ENCODE measurements at regions not wholly inside any gene's neighbourhood (a gene's known extent, or its start where the extent isn't known, plus 50 kb on each side); places are given as distances from the start of the nearest gene placed in this dataset.

DNA sequence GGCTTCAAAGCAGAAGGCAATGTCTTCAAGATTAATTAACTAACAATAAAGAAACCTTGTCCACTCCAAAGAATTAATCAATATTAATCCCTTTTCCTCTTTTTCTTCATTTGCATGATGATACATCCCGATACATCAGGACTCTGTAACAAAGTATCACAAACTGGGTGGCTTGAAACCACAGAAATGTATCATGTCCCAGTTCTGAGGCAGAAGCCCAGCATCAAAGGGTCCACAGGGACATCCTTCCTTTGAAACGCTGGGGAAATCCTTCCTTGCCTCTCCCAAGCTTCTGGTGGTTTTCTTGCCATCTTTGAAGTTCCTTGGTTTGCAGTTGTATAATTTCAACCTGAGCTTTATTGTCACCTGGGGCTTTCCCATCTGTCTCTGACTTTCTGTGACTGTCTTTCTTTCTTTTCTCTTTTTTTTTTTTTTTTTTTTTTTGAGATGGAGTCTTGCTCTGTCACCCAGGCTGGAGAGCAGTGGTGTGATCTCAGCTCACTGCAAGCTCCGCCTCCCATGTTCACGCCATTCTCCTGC is 210.2 kb upstream of the ADARB2 start:
- Histone ChIP-seq H3K36me3 (ENCODE audit: low read depth, low read length) (no peaks in the 10 kb centered on the region), H3K27me3 (ENCODE audit: low read length) (no peaks in the 10 kb centered on the region), H3K9me3 (ENCODE audit: low read length) (no peaks in the 10 kb centered on the region), H3K27ac (ENCODE audit: low read length) (no peak overlapping the region), H3F3A (ENCODE audit: low read length, unreplicated experiment) (no peaks in the 10 kb centered on the region), H3K79me2 (ENCODE audit: low read length) (no peaks in the 10 kb centered on the region), H2AFZ (ENCODE audit: low read length) (no peak overlapping the region), H3K9ac (ENCODE audit: low read length) (no peak overlapping the region), H3K4me1 (ENCODE audit: insufficient read depth, low read length) (no peaks in the 10 kb centered on the region), H3K9me2 (replicated peaks; ENCODE audit: low read length) (no peaks in the 10 kb centered on the region), H3K4me2 (ENCODE audit: low read length) (no peak overlapping the region), H4K20me1 (ENCODE audit: low read length) (no peaks in the 10 kb centered on the region), H3K4me3 (ENCODE audit: low read length) (no peak overlapping the region)
- no TSS peak for BruUV-seq (replicated peaks)
- ATAC-seq: no peak
- no peak for DNase-seq
- intact Hi-C loops (cut with micrococcal nuclease): no loop called here
- POLR2A ChIA-PET (ENCODE audit: unreplicated experiment): no interaction called here
- no peak for TF ChIP-seq EZH2 (IDR thresholded peaks at IDR 0.05; ENCODE audit: low read length, unreplicated experiment)
- TF ChIP-seq EZH2phosphoT487 (IDR thresholded peaks at IDR 0.05; ENCODE audit: borderline replicate concordance, low read length): no peak
- no peak for TF ChIP-seq CTCF (conservative IDR thresholded peaks at IDR 0.05; ENCODE audit: low read depth, low read length)
- CTCF ChIA-PET: no interaction called here

DNA sequence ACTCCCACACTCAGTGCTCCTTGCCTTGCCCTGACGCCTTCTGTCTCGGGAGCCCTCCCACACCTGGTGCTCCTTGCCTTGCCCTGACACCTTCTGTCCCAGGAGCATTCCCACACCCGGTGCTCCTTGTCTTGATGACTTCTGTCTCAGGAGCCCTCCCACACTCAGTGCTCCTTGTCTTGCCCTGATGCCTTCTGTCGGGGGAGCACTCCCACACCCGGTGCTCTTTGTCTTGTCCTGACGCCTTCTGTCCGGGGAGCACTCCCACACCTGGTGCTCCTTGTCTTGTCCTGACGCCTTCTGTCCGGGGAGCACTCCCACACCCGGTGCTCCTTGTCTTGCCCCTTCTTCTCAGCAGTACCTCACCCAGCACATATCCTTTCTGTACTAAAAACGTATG is 207.2 kb upstream of the ADARB2 start:
- no TSS peak for BruUV-seq (replicated peaks)
- Histone ChIP-seq H3K9me3 (ENCODE audit: low read length) (no peaks in the 10 kb centered on the region), H3F3A (ENCODE audit: low read length, unreplicated experiment) (no peaks in the 10 kb centered on the region), H3K4me3 (ENCODE audit: low read length) (no peak overlapping the region), H3K27ac (ENCODE audit: low read length) (no peak overlapping the region), H3K4me1 (ENCODE audit: insufficient read depth, low read length) (no peaks in the 10 kb centered on the region), H3K27me3 (ENCODE audit: low read length) (no peaks in the 10 kb centered on the region), H3K9ac (ENCODE audit: low read length) (no peak overlapping the region), H3K4me2 (ENCODE audit: low read length) (no peak overlapping the region), H2AFZ (ENCODE audit: low read length) (no peak overlapping the region), H3K79me2 (ENCODE audit: low read length) (no peaks in the 10 kb centered on the region), H3K36me3 (ENCODE audit: low read depth, low read length) (no peaks in the 10 kb centered on the region), H4K20me1 (ENCODE audit: low read length) (no peaks in the 10 kb centered on the region), H3K9me2 (replicated peaks; ENCODE audit: low read length) (no peaks in the 10 kb centered on the region)
- TF ChIP-seq EZH2 (IDR thresholded peaks at IDR 0.05; ENCODE audit: low read length, unreplicated experiment) (no peak), EZH2phosphoT487 (IDR thresholded peaks at IDR 0.05; ENCODE audit: borderline replicate concordance, low read length) (no peak), CTCF (conservative IDR thresholded peaks at IDR 0.05; ENCODE audit: low read depth, low read length) (no peak)
- DNase-seq (no peak), ATAC-seq (no peak)
- CTCF ChIA-PET: no interaction called here
- intact Hi-C loops (cut with micrococcal nuclease): no loop called here
- POLR2A ChIA-PET (ENCODE audit: unreplicated experiment): no interaction called here

DNA sequence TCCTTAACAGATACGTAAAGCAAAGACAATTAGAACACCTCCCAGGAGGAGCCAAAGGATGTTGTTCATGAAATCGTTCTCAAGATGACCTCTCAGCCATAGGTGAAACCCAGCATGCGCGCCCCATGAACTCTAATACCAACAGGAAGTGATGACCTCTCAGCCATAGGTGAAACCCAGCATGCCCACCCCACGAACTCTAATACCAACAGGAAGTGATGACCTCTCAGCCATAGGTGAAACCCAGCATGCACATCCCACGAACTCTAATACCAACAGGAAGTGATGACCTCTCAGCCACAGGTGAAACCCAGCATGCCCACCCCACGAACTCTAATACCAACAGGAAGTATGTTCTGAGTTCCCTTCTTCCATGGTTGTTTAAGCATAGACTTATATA is 205.2 kb upstream of the ADARB2 start:
- Histone ChIP-seq H3K9me3 (ENCODE audit: low read length) (no peaks in the 10 kb centered on the region), H3K27ac (ENCODE audit: low read length) (no peak overlapping the region), H3K4me2 (ENCODE audit: low read length) (no peak overlapping the region), H3K9ac (ENCODE audit: low read length) (no peak overlapping the region), H3K36me3 (ENCODE audit: low read depth, low read length) (no peaks in the 10 kb centered on the region), H4K20me1 (ENCODE audit: low read length) (no peaks in the 10 kb centered on the region), H3K79me2 (ENCODE audit: low read length) (no peaks in the 10 kb centered on the region), H3K4me3 (ENCODE audit: low read length) (no peak overlapping the region), H3K4me1 (ENCODE audit: insufficient read depth, low read length) (no peaks in the 10 kb centered on the region), H3K9me2 (replicated peaks; ENCODE audit: low read length) (no peaks in the 10 kb centered on the region), H3K27me3 (ENCODE audit: low read length) (no peaks in the 10 kb centered on the region), H3F3A (ENCODE audit: low read length, unreplicated experiment) (no peaks in the 10 kb centered on the region), H2AFZ (ENCODE audit: low read length) (no peak overlapping the region)
- ATAC-seq (no peak), DNase-seq (no peak)
- intact Hi-C loops (cut with micrococcal nuclease): no loop called here
- no TSS peak for BruUV-seq (replicated peaks)
- POLR2A ChIA-PET (ENCODE audit: unreplicated experiment): no interaction called here
- CTCF ChIA-PET: no interaction called here
- no peak for TF ChIP-seq EZH2phosphoT487 (IDR thresholded peaks at IDR 0.05; ENCODE audit: borderline replicate concordance, low read length)
- TF ChIP-seq CTCF (conservative IDR thresholded peaks at IDR 0.05; ENCODE audit: low read depth, low read length): no peak
- TF ChIP-seq EZH2 (IDR thresholded peaks at IDR 0.05; ENCODE audit: low read length, unreplicated experiment): no peak

Data from PC-3 (cell line).